Ishikawa (cell line): ENCODE measurements at regions not wholly inside any gene's neighbourhood (a gene's known extent, or its start where the extent isn't known, plus 50 kb on each side); places are given as distances from the start of the nearest gene placed in this dataset.

Source experiments
- CEBPB ChIP-seq: IDR thresholded peaks from 2 replicates; pipeline ENCODE4 v1.6.1; 2012
- EP300 ChIP-seq: IDR thresholded peaks from 2 replicates; pipeline ENCODE4 v1.6.1; 2012; ENCODE audit warnings: borderline replicate concordance
- REST ChIP-seq: IDR thresholded peaks from 2 replicates; pipeline ENCODE4 v1.6.1; 2012; ENCODE audit warnings: low read depth, mild to moderate bottlenecking
- TAF1 ChIP-seq: IDR thresholded peaks from 2 replicates; pipeline ENCODE4 v1.6.1; 2012; ENCODE audit warnings: low read depth, mild to moderate bottlenecking
- YY1 ChIP-seq: IDR thresholded peaks from 2 replicates; pipeline ENCODE4 v1.6.1; 2012; ENCODE audit warnings: low read depth

- no peak for TF ChIP-seq CEBPB
- TF ChIP-seq REST, result no peak
- TF ChIP-seq EP300, result no peak
- TF ChIP-seq YY1, result no peak
- TF ChIP-seq TAF1, result no peak
These were observed 69.9 kb downstream of the DIO3 start for GRCh38 chr14:101631199-101631598.
